ENCODE measurements at regions not wholly inside any gene's neighbourhood (a gene's known extent, or its start where the extent isn't known, plus 50 kb on each side); places are given as distances from the start of the nearest gene placed in this dataset.
"Not testable (repeated sequence)": the region's sequence is repeated elsewhere in the genome, so short reads cannot be mapped to it uniquely, and the experiment has no call there.

- DNase-seq = no peak
Observed at GRCh38 chr7:19623676-19624075, 85.2 kb downstream of the POLR1F start.

GRCh38 chr7:19621740-19622139 is 87.1 kb downstream of the POLR1F start:
- DNase-seq = no peak

GRCh38 chr7:19620470-19620869 is 88.4 kb downstream of the POLR1F start:
- DNase-seq = no peak

- no peak for DNase-seq
Observed at GRCh38 chr7:19619122-19619521, 89.7 kb downstream of the POLR1F start.

GRCh38 chr7:19617901-19618300 is 90.9 kb downstream of the POLR1F start:
- no peak for DNase-seq

GRCh38 chr7:19610194-19610943 is 98.5 kb downstream of the POLR1F start:
- DNase-seq = no peak

GRCh38 chr7:19589446-19589845 is 119.4 kb downstream of the POLR1F start:
- no peak for DNase-seq

- no peak for DNase-seq
Observed at GRCh38 chr7:19587291-19587690, 121.5 kb downstream of the POLR1F start.

GRCh38 chr7:19585761-19586160 is 123.1 kb downstream of the POLR1F start:
- DNase-seq = no peak

GRCh38 chr7:19575909-19576557 is 132.8 kb downstream of the POLR1F start:
- DNase-seq = no peak

GRCh38 chr7:19574131-19574530 is 134.7 kb downstream of the POLR1F start:
- no peak for DNase-seq

GRCh38 chr7:19572566-19572965 is 136.3 kb downstream of the POLR1F start:
- DNase-seq = no peak

GRCh38 chr7:19567011-19567410 is 141.8 kb downstream of the POLR1F start:
- no peak for DNase-seq

GRCh38 chr7:19565602-19566001 is 143.2 kb downstream of the POLR1F start:
- no peak for DNase-seq

GRCh38 chr7:19561121-19561805 is 147.6 kb downstream of the POLR1F start:
- DNase-seq = no peak

- DNase-seq = no peak
Observed at GRCh38 chr7:19560111-19560883, 148.5 kb downstream of the POLR1F start.

- DNase-seq = no peak
Observed at GRCh38 chr7:19558527-19558926, 150.3 kb downstream of the POLR1F start.

GRCh38 chr7:19557726-19558465 is 150.9 kb downstream of the POLR1F start:
- DNase-seq = no peak

GRCh38 chr7:19554581-19554980 is 154.3 kb downstream of the POLR1F start:
- no peak for DNase-seq

GRCh38 chr7:19552576-19552975 is 156.3 kb downstream of the POLR1F start:
- no peak for DNase-seq

GRCh38 chr7:19549246-19549645 is 159.6 kb downstream of the POLR1F start:
- DNase-seq = not testable (repeated sequence)

GRCh38 chr7:19537942-19538401 is 170.9 kb downstream of the POLR1F start:
- no peak for DNase-seq
